ENCODE measurements at regions not wholly inside any gene's neighbourhood (a gene's known extent, or its start where the extent isn't known, plus 50 kb on each side); places are given as distances from the start of the nearest gene placed in this dataset.

- no peak for TF ChIP-seq ARNTL (CRISPR knock-in tag; IDR thresholded peaks at IDR 0.05; ENCODE audit: borderline replicate concordance, low read depth)
- no peak for TF ChIP-seq ZNF565 (CRISPR knock-in tag; conservative IDR thresholded peaks at IDR 0.05; ENCODE audit: low read depth)
- no peak for TF ChIP-seq ISL1 (CRISPR knock-in tag; IDR thresholded peaks at IDR 0.05)
- no peak for TF ChIP-seq TCF4 (CRISPR knock-in tag; IDR thresholded peaks at IDR 0.05; ENCODE audit: borderline replicate concordance)
- no peak for TF ChIP-seq PPARA (CRISPR knock-in tag; IDR thresholded peaks at IDR 0.05; ENCODE audit: borderline replicate concordance)
- TF ChIP-seq TOX (CRISPR knock-in tag; IDR thresholded peaks at IDR 0.05; ENCODE audit: borderline replicate concordance) = no peak
- no peak for TF ChIP-seq TSHZ2 (CRISPR knock-in tag; IDR thresholded peaks at IDR 0.05)
- TF ChIP-seq ZNF8 (CRISPR knock-in tag; IDR thresholded peaks at IDR 0.05) = no peak
- no peak for TF ChIP-seq RARB (CRISPR knock-in tag; IDR thresholded peaks at IDR 0.05)
- TF ChIP-seq GLIS3 (CRISPR knock-in tag; IDR thresholded peaks at IDR 0.05) = no peak
- TF ChIP-seq ZC3H10 (CRISPR knock-in tag; IDR thresholded peaks at IDR 0.05) = no peak
- no peak for TF ChIP-seq OSR1 (CRISPR knock-in tag; IDR thresholded peaks at IDR 0.05)
- no peak for TF ChIP-seq CSRNP3 (CRISPR knock-in tag; IDR thresholded peaks at IDR 0.05)
- TF ChIP-seq SNAI2 (CRISPR knock-in tag; IDR thresholded peaks at IDR 0.05) = no peak
- TF ChIP-seq BACH2 (CRISPR knock-in tag; IDR thresholded peaks at IDR 0.05; ENCODE audit: borderline replicate concordance) = no peak
- no peak for TF ChIP-seq ZFP30 (CRISPR knock-in tag; IDR thresholded peaks at IDR 0.05)
- no peak for TF ChIP-seq ESRRG (CRISPR knock-in tag; IDR thresholded peaks at IDR 0.05)
- TF ChIP-seq PATZ1 (CRISPR knock-in tag; IDR thresholded peaks at IDR 0.05; ENCODE audit: borderline replicate concordance) = no peak
Measured at GRCh38 chr1:30304080-30304479, 419.3 kb downstream of the MATN1 start.

GRCh38 chr1:30303387-30303786, 420.0 kb downstream of the MATN1 start:
- no peak for ATAC-seq
- TF ChIP-seq ZFP30 (CRISPR knock-in tag; IDR thresholded peaks at IDR 0.05) (no peak), ZC3H10 (CRISPR knock-in tag; IDR thresholded peaks at IDR 0.05) (no peak), ZNF70 (CRISPR knock-in tag; IDR thresholded peaks at IDR 0.05) (no peak), ZFP3 (CRISPR knock-in tag; IDR thresholded peaks at IDR 0.05) (no peak), ISL1 (CRISPR knock-in tag; IDR thresholded peaks at IDR 0.05) (no peak), CREB5 (CRISPR knock-in tag; IDR thresholded peaks at IDR 0.05; ENCODE audit: low read depth) (no peak), SNAI2 (CRISPR knock-in tag; IDR thresholded peaks at IDR 0.05) (no peak), ZNF565 (CRISPR knock-in tag; conservative IDR thresholded peaks at IDR 0.05; ENCODE audit: low read depth) (no peak)

More at GRCh38 chr1:30304080-30304479, 419.3 kb downstream of the MATN1 start:
- ATAC-seq = no peak

GRCh38 chr1:30302858-30303257, 420.5 kb downstream of the MATN1 start:
- ATAC-seq = no peak
- TF ChIP-seq SNAI2 (CRISPR knock-in tag; IDR thresholded peaks at IDR 0.05) = no peak
- TF ChIP-seq PATZ1 (CRISPR knock-in tag; IDR thresholded peaks at IDR 0.05; ENCODE audit: borderline replicate concordance) = no peak
- TF ChIP-seq ZNF8 (CRISPR knock-in tag; IDR thresholded peaks at IDR 0.05) = no peak
- no peak for TF ChIP-seq CSRNP3 (CRISPR knock-in tag; IDR thresholded peaks at IDR 0.05)
- no peak for TF ChIP-seq TSHZ2 (CRISPR knock-in tag; IDR thresholded peaks at IDR 0.05)
- no peak for TF ChIP-seq TOX (CRISPR knock-in tag; IDR thresholded peaks at IDR 0.05; ENCODE audit: borderline replicate concordance)
- TF ChIP-seq GLIS3 (CRISPR knock-in tag; IDR thresholded peaks at IDR 0.05) = no peak
- no peak for TF ChIP-seq BACH2 (CRISPR knock-in tag; IDR thresholded peaks at IDR 0.05; ENCODE audit: borderline replicate concordance)
- TF ChIP-seq CREB5 (CRISPR knock-in tag; IDR thresholded peaks at IDR 0.05; ENCODE audit: low read depth) = no peak
- no peak for TF ChIP-seq OSR1 (CRISPR knock-in tag; IDR thresholded peaks at IDR 0.05)
- no peak for TF ChIP-seq ZC3H10 (CRISPR knock-in tag; IDR thresholded peaks at IDR 0.05)
- TF ChIP-seq ZFP30 (CRISPR knock-in tag; IDR thresholded peaks at IDR 0.05) = no peak
- no peak for TF ChIP-seq PPARA (CRISPR knock-in tag; IDR thresholded peaks at IDR 0.05; ENCODE audit: borderline replicate concordance)
